HG03060 (cell line): ENCODE measurements at regions not wholly inside any gene's neighbourhood (a gene's known extent, or its start where the extent isn't known, plus 50 kb on each side); places are given as distances from the start of the nearest gene placed in this dataset.

ENCODE experiments used
- ATAC-seq: cut with Tn5 transposase; IDR thresholded peaks from one replicate; pipeline ENCODE4 v1.9.1; 2021; ENCODE audit warnings: low read depth, moderate number of reproducible peaks; ENCODE audit not compliant: unreplicated experiment

DNA sequence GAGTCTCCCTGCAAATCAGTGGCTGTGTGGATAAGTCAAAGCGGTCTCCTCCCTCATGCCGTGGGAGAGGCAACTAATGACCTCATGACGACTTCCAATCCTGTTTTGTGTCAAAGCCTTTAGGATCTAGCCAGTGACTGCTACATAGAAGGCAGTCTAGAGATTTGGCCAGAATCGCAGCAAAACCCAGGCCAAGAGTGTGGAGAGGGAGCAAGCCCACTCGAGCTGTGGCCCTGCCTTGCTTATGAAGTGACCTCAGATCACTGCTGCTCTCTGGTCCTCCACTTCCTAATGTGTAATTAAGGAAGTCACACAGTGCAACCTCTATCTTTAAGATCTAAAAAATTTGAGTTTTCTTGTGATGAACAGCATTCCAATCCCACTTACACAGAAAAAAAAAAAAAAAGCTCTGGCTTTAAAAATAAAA lies 296.7 kb upstream of the KLF6 start:
- no peak for ATAC-seq

GRCh38 chr10:4080225-4080805 lies 295.3 kb upstream of the KLF6 start:
- no peak for ATAC-seq

- no peak for ATAC-seq
Observed at GRCh38 chr10:4079803-4080202, 294.8 kb upstream of the KLF6 start.

DNA sequence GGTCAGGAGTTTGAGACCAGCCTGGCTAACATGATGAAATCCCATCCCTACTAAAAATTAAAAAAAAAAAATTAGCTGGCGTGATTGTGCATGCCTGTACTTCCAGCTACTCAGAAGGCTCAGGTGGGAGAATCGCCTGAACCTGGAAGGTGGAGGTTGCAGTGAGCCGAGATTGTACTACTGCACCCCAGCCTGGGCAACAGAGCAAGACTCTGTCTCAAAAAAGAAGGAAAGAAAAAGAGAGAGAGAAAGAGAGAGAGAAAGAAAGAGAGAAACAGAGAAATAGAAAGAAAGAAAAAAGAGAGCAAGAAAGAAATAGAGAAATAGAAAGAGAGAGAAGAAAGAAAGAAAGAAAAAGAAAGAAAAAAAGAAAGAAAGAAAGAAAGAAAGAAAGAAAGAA lies 292.8 kb upstream of the KLF6 start:
- ATAC-seq, result no peak

GRCh38 chr10:4076983-4077382 lies 292.0 kb upstream of the KLF6 start:
- ATAC-seq, result no peak

GRCh38 chr10:4075443-4075842 lies 290.4 kb upstream of the KLF6 start:
- no peak for ATAC-seq

- ATAC-seq, result no peak
Observed at GRCh38 chr10:4074545-4075407, 289.8 kb upstream of the KLF6 start.

- no peak for ATAC-seq
Observed at GRCh38 chr10:4073912-4074311, 288.9 kb upstream of the KLF6 start.

DNA sequence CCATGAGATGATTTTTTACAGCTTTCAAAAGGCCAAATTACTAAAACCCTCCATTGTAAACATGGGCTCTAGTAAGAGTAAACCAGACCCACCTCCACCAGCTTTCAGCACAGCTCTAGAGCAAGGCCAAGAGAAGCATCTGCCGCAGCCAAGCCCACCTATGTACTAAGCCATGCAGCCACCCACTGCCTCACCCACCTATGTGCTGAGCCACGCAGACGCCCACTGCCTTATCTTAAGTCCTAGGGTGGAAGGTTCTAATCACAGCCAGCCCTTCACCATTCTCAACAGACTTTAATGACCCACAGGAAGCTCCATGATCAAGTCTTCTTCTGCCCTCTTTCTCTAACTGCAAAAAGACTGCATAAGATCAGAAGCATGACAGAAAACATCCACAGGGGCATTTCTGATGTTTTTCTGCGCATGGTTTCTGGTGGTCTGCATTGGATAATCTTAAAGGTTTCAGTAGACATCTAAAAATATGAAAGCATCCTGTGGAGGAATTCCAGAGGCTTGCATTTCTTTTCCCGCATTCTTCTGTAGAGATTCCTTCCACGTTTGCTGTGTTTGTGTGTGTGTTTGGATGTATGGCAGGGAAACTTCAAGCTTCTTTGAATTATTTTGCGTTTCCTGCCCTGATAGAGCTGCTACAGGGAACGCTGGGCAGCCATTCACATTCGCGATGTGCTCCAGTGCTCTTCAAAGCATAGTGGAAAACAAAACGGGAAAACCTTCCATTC lies 286.1 kb upstream of the KLF6 start:
- ATAC-seq, result no peak

- ATAC-seq, result no peak
Observed at GRCh38 chr10:4070184-4070583, 285.2 kb upstream of the KLF6 start.

DNA sequence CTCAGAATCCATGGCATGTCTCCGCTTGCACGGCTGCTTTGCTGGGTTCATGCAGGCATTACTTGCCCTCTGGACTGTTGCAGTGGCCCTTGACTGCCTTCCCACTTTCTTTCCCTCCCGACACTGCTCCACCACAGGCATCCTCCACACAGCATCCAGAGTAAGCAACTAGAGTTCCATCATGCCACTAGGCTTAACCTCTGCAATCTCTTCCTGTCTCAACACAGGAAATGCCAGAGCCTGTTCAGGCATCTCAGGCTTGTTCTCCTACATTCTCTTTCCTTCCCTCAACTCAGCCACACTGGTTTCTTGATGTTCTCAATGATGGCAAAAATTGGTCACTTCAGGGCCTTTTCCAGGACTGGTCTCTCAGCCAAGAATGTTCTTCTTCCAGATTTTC lies 284.5 kb upstream of the KLF6 start:
- no peak for ATAC-seq

DNA sequence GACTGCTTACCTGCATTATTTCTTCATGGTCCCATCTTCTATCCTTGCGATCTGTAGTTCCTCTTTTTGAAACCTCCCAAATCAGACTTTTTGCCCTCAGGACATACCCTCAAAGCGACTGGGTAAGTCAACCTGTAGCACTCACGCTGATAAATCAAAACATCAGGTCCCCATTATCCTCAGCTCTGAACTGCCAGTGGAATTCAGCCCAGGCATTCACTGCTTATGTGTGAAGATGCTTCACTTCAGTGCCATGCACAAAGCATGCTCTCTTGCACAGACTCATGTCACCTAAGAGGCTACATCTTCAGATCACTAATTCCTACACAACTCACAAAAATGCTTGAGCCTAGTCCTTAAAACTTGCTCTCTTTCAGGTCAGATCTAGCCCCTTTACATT lies 283.6 kb upstream of the KLF6 start:
- ATAC-seq, result no peak

- no peak for ATAC-seq
Observed at GRCh38 chr10:4067931-4068561, 283.0 kb upstream of the KLF6 start.

DNA sequence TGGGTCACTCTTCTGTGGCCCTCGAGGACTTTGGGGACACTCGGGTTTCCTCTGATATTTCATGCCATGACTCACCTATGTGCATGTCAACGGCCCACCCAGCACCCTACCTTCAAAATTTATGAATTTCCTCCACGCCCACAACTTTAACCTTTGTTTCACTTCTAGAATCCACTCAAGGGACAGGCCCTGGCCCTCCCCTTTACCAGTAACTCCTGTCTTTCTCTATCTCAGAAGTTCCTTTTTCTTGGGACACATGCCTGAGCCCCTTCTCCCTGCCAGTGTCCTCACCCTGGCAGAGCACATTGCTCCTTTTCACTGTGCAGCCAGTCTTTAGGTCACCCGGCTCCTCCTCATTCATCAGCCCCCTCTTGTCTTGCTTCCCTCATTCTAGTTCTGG lies 282.5 kb upstream of the KLF6 start:
- no peak for ATAC-seq

DNA sequence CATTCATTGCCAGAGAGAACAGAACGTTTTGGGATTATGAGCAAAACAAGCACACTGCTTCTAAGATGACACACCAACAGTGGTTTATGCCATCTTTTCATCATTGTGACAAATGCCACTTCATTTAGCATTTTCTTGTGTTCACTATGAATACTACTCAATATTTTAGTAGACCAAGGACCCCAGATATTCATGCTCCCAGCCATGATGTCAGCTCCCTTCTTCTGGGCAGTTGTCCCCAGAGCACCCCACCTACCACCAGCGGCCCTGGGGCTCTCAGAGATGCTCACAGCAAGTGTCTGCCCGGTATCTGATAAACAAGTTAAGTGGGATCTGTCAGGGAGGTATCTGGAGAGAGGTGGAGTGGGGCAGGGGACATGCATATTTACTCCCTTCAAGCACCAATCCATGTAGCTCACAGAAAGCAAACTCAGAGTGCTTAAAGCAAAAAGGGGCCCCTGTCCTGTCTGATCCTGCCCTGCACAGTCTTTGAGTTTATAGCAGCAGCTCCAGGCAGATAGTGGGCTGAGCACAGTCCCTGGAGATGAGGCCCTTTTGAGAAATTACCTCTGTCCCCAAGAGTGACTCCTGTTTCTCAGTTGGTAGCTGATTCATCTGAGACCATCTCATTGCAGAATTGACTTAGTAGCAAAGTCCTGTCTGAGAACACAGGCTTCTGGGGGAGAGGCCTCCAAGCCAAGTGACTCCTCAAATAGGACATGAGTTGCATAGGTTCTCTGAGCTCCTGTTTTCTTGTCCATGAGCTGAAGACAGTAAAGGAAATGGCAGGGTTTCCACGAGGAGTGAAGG lies 281.8 kb upstream of the KLF6 start:
- no peak for ATAC-seq

- ATAC-seq, result no peak
Observed at GRCh38 chr10:4064489-4064888, 279.5 kb upstream of the KLF6 start.

DNA sequence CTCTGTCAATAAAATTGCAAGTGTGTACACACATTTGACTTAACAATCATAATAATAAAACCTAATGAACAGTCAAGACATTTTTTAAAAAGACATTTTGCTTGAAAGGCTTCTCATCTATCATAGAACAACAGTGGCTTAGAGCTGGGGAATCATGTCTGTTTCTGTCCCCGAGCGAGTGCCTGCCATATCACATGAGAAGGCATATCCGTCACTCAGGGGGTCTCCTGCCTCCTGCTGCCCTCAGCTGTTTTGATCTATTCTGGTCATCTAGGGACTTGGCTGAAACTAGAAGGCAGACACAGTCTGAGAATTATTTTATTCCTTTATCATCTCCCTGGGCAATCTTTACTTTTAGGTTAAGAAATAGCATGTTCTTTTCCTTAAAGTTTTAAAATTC lies 278.7 kb upstream of the KLF6 start:
- ATAC-seq, result no peak

DNA sequence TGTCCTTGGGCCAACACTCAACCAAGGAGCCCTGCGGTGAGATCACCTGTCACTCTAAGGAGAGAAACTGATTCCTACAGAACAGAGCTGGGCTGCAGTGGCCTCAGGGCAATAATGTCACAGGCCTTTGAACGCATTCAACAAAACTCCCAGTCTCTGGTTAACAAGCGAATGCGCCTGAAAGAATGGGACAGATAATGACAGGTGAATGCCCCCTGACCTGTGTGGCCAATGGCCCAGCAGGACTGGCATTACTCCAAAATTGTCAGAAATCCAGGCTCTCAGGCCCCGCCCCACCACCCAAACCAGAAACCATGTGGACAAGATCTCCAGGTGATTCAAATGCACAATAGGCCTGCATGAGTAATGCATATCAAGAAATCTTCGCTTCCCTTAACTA lies 277.7 kb upstream of the KLF6 start:
- ATAC-seq, result no peak

DNA sequence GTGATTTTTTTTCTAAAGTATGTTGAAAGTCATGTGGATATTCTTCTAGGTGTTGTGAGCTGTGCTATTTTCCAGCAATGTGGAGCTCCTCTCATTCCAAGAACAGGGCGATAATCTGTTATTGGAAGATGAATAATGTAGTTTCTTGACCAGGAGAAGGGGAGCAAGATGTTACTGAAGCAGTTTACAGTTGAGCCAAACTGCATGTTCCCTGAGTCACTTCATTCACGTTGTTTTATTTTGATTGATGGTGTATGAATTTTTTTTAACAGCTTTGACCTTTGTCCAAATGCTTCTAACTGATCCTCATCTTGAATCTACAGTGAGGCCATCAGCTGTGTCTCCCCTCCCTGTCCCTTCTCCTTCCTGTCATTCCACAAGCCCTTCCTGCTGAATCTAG lies 277.1 kb upstream of the KLF6 start:
- ATAC-seq, result no peak

DNA sequence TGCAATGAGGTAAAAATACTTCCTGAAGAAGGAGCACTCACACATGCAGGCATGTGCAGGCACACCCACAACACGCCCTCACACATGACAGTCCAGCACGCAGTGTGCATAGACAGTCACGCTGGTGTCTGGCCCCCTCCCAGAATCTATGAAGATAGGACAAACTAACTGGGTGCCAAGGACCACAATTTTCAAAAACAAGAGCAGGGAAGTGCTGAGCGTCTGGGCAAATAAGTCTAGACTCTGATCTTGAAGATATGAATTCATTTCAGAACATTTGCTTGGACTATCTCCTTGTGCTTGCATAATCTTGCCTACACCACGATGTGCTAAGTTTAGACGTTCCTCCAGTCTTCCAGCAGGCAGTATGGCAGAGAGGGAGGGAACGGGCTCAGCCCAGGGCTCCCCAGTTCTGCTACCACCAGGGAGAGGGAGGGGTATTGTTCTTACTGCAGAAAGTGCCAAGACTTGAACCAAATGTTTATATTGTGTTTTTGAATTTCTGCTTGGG lies 276.5 kb upstream of the KLF6 start:
- no peak for ATAC-seq
